ENCODE measurements at regions not wholly inside any gene's neighbourhood (a gene's known extent, or its start where the extent isn't known, plus 50 kb on each side); places are given as distances from the start of the nearest gene placed in this dataset.

GRCh38 chr6:104349191-104349590 is 510.5 kb downstream of the HACE1 start:
- WGBS, 2 donors (ENCODE audit: low coverage in 1 of 2) = 71 to 79% methylated on average over 4 of the region's 4 CpGs
- no peaks in the 10 kb centered on the region for H3K4me1 ChIP-seq
- DNase-seq = no peak
- H3K36me3 ChIP-seq = no peaks in the 10 kb centered on the region
- H3K27ac ChIP-seq = no peak overlapping the region
- H3K27me3 ChIP-seq = no peaks in the 10 kb centered on the region
- in situ Hi-C loops (cut with MboI; ENCODE audit: low pct_ligation_motif_present in 1 of 4, low pct_unique_long_range_greater_than_20kb in 1 of 4, low sequenced_read_pairs in 3 of 4) = no loop called here
- no peak overlapping the region for H3K4me3 ChIP-seq
- TF ChIP-seq, protein P1, sequence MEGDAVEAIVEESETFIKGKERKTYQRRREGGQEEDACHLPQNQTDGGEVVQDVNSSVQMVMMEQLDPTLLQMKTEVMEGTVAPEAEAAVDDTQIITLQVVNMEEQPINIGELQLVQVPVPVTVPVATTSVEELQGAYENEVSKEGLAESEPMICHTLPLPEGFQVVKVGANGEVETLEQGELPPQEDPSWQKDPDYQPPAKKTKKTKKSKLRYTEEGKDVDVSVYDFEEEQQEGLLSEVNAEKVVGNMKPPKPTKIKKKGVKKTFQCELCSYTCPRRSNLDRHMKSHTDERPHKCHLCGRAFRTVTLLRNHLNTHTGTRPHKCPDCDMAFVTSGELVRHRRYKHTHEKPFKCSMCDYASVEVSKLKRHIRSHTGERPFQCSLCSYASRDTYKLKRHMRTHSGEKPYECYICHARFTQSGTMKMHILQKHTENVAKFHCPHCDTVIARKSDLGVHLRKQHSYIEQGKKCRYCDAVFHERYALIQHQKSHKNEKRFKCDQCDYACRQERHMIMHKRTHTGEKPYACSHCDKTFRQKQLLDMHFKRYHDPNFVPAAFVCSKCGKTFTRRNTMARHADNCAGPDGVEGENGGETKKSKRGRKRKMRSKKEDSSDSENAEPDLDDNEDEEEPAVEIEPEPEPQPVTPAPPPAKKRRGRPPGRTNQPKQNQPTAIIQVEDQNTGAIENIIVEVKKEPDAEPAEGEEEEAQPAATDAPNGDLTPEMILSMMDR (IDR thresholded peaks at IDR 0.05) = no peak
- TF ChIP-seq EP300 (IDR thresholded peaks at IDR 0.05; ENCODE audit: low read depth) (no peak), POLR2AphosphoS5 (IDR thresholded peaks at IDR 0.05) (no peak), POLR2A (IDR thresholded peaks at IDR 0.05) (no peak)
- intact Hi-C loops (cut with DNase I; ENCODE audit: low total_unique reads) = no loop called here
- peaks cover 0 to 2% of the 10 kb centered on the region in 2 donors for H3K9me3 ChIP-seq

- peaks cover 0 to 7% of the 10 kb centered on the region in 2 donors for H3K9me3 ChIP-seq
- intact Hi-C loops (cut with DNase I; ENCODE audit: low total_unique reads) = no loop called here
- no peaks in the 10 kb centered on the region for H3K27me3 ChIP-seq
- no peak for TF ChIP-seq POLR2AphosphoS5 (IDR thresholded peaks at IDR 0.05)
- H3K4me1 ChIP-seq = no peaks in the 10 kb centered on the region
- no peak overlapping the region for H3K27ac ChIP-seq
- no peaks in the 10 kb centered on the region for H3K36me3 ChIP-seq
- no peak overlapping the region for H3K4me3 ChIP-seq
- in situ Hi-C loops (cut with MboI; ENCODE audit: low pct_ligation_motif_present in 1 of 4, low pct_unique_long_range_greater_than_20kb in 1 of 4, low sequenced_read_pairs in 3 of 4) = no loop called here
- no peak for DNase-seq
- WGBS, 2 donors (ENCODE audit: low coverage in 1 of 2) = 67 to 97% methylated on average over 1 to 2 of the region's 2 CpGs
These were observed 515.5 kb downstream of the HACE1 start for GRCh38 chr6:104344223-104344622.

DNA sequence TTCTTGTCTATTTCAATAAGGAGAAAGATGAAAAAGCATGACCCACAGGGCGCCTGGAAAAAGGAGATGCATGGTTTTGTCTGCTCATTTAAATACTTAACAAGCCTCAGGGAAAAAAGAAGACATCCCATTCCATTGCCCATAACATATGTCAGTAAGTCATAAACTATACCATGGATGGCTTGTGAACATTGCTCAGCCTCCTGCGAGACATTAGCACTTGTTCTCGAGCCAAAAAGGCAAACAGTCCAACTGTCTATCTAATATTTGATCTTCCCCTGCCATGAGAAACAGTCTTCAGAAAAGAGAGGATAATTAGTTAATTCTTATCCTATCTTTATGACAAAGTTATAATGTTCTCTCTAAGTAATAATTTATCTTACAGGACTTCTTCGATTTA is 527.4 kb downstream of the HACE1 start:
- in situ Hi-C loops (cut with MboI; ENCODE audit: low pct_ligation_motif_present in 1 of 4, low pct_unique_long_range_greater_than_20kb in 1 of 4, low sequenced_read_pairs in 3 of 4) = no loop called here
- no peaks in the 10 kb centered on the region for H3K27me3 ChIP-seq
- no peaks in the 10 kb centered on the region for H3K36me3 ChIP-seq
- no peak overlapping the region for H3K4me3 ChIP-seq
- H3K9me3 ChIP-seq = no peaks in the 10 kb centered on the region
- intact Hi-C loops (cut with DNase I; ENCODE audit: low total_unique reads) = no loop called here
- no peaks in the 10 kb centered on the region for H3K4me1 ChIP-seq
- TF ChIP-seq, protein P1 (IDR thresholded peaks at IDR 0.05) = no peak
- TF ChIP-seq POLR2AphosphoS5 (IDR thresholded peaks at IDR 0.05) (no peak), EP300 (IDR thresholded peaks at IDR 0.05; ENCODE audit: low read depth) (no peak), POLR2A (IDR thresholded peaks at IDR 0.05) (no peak)
- 37 to 45% methylated on average over 4 of the region's 4 CpGs for WGBS, 2 donors (ENCODE audit: low coverage in 1 of 2)
- DNase-seq = no peak
- no peak overlapping the region for H3K27ac ChIP-seq

- TF ChIP-seq, protein P1 (IDR thresholded peaks at IDR 0.05) = no peak
- no peak for TF ChIP-seq POLR2AphosphoS5 (IDR thresholded peaks at IDR 0.05)
- no peak for TF ChIP-seq POLR2A (IDR thresholded peaks at IDR 0.05)
- no peak for TF ChIP-seq EP300 (IDR thresholded peaks at IDR 0.05; ENCODE audit: low read depth)
- Histone ChIP-seq H3K36me3 (no peaks in the 10 kb centered on the region), H3K27ac (no peak overlapping the region), H3K4me1 (no peaks in the 10 kb centered on the region), H3K4me3 (no peak overlapping the region), H3K9me3 (no peaks in the 10 kb centered on the region), H3K27me3 (no peaks in the 10 kb centered on the region)
- no peak for DNase-seq
- WGBS, 2 donors (ENCODE audit: low coverage in 1 of 2) = 62 to 68% methylated on average over 7 of the region's 7 CpGs
- intact Hi-C loops (cut with DNase I; ENCODE audit: low total_unique reads) (no loop called here), in situ Hi-C loops (cut with MboI; ENCODE audit: low pct_ligation_motif_present in 1 of 4, low pct_unique_long_range_greater_than_20kb in 1 of 4, low sequenced_read_pairs in 3 of 4) (no loop called here)
These were observed 533.3 kb downstream of the HACE1 start for GRCh38 chr6:104326173-104327001.
